A673 (cell line): ENCODE measurements at regions not wholly inside any gene's neighbourhood (a gene's known extent, or its start where the extent isn't known, plus 50 kb on each side); places are given as distances from the start of the nearest gene placed in this dataset.
"Not testable (repeated sequence)": the region's sequence is repeated elsewhere in the genome, so short reads cannot be mapped to it uniquely, and the experiment has no call there.

ENCODE experiments used
- BruUV-seq: library from RNA; stranded (reverse); fragments of 400-500 nt; replicated peaks from 2 replicates; lab custom pipeline; 2021; lab: Mats Ljungman, UMichigan
- CTCF ChIA-PET: fragments of 300-600 bp; sonication (Branson Sonifier 250); formaldehyde crosslinking; loops from one replicate; lab custom pipeline; 2022; ENCODE audit warnings: antibody characterized with exemption; lab: Charles Lee
- POLR2A ChIA-PET: fragments of 300-600 bp; sonication (Branson Sonifier 250); formaldehyde crosslinking; loops from one replicate; lab custom pipeline; 2022; ENCODE audit warnings: antibody characterized with exemption; ENCODE audit not compliant: low non-redundant PET; lab: Charles Lee
- DNase-seq: peaks from one replicate; pipeline ENCODE4 v3.0.0-alpha.2; 2015; ENCODE audit warnings: low spot score
- H3K27ac ChIP-seq: fragments of 200-600 bp; sonication (generic); 2 replicates; pipeline ENCODE4 v1.5.1; 2016; ENCODE audit warnings: mixed run types, low read depth, mild to moderate bottlenecking, mixed read lengths, antibody characterized with exemption, low read length; ENCODE audit not compliant: poor library complexity, severe bottlenecking
- H3K27me3 ChIP-seq: fragments of 200-600 bp; sonication (generic); replicated peaks from 2 replicates; pipeline ENCODE4 v1.6.1; 2017; ENCODE audit warnings: mixed run types, low read depth, mild to moderate bottlenecking, mixed read lengths, antibody characterized with exemption, low read length; ENCODE audit not compliant: insufficient read depth, poor library complexity
- H3K36me3 ChIP-seq: fragments of 200-600 bp; sonication (generic); 2 replicates; pipeline ENCODE4 v1.6.1; 2016; ENCODE audit warnings: mixed run types, mild to moderate bottlenecking, mixed read lengths, antibody characterized with exemption, low read length; ENCODE audit not compliant: insufficient read depth, poor library complexity, severe bottlenecking
- H3K4me1 ChIP-seq: fragments of 200-600 bp; sonication (generic); 2 replicates; pipeline ENCODE4 v1.6.1; 2017; ENCODE audit warnings: mixed run types, mild to moderate bottlenecking, mixed read lengths, antibody characterized with exemption, low read length; ENCODE audit not compliant: insufficient read depth, poor library complexity, severe bottlenecking
- H3K4me3 ChIP-seq: fragments of 200-600 bp; sonication (generic); 2 replicates; pipeline ENCODE4 v1.5.1; 2016; ENCODE audit warnings: low read depth, mixed run types, mild to moderate bottlenecking, mixed read lengths, low read length; ENCODE audit not compliant: poor library complexity, severe bottlenecking
- H3K9me3 ChIP-seq: fragments of 200-600 bp; sonication (generic); 2 replicates; pipeline ENCODE4 v1.6.1; 2016; ENCODE audit warnings: mixed run types, low read depth, mild to moderate bottlenecking, mixed read lengths, antibody characterized with exemption, low read length; ENCODE audit not compliant: poor library complexity, severe bottlenecking
- EZH2 ChIP-seq: fragments of 200-600 bp; sonication (generic); IDR thresholded peaks from 2 replicates; pipeline ENCODE4 v1.6.1; 2017; ENCODE audit warnings: borderline replicate concordance, low read depth, mild to moderate bottlenecking, mixed read lengths, antibody characterized with exemption, low read length; ENCODE audit not compliant: poor library complexity, severe bottlenecking
- intact Hi-C: fragments of 100-400 bp; cut with micrococcal nuclease; formaldehyde crosslinking; loops from one replicate; pipeline ENCODE4 v1.10.0; 2022; ENCODE audit not compliant: unreplicated experiment
- TF ChIP-seq, protein P1 (sequence below): fragments of 300-800, 200-600 bp; sonication (generic); conservative IDR thresholded peaks from 2 replicates; pipeline ENCODE4 v1.5.1; 2017; ENCODE audit warnings: low read depth, mild to moderate bottlenecking, antibody characterized with exemption, low read length, moderate library complexity, mixed read lengths

DNA sequence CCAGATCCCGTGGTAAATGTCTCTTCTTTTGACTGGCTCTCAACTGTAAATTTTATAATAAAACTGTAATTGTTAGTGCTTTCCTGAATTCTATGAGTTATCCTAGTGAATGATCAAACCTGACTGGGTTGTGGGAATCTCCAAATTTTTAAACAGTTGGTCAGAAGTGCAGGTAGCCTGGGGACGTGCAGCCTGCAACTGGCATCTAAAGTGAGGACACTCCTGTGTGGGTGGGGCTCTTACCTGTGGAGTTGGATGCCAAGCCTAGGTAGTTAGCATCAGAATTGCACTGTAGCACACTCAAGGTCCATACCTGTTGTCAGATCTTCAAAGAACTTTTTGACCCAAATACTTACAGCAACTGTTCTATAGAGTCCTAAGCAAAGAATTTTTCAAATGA is 207.1 kb upstream of the NBEA start:
- no peaks in the 10 kb centered on the region for H3K27me3 ChIP-seq
- intact Hi-C loops: no loop called here
- DNase-seq: no peak
- H3K4me1 ChIP-seq: no peaks in the 10 kb centered on the region
- ChIA-PET CTCF (no interaction called here), POLR2A (no interaction called here)
- H3K4me3 ChIP-seq: no peak overlapping the region
- BruUV-seq: no TSS peak
- TF ChIP-seq EZH2: no peak
- TF ChIP-seq, protein P1, sequence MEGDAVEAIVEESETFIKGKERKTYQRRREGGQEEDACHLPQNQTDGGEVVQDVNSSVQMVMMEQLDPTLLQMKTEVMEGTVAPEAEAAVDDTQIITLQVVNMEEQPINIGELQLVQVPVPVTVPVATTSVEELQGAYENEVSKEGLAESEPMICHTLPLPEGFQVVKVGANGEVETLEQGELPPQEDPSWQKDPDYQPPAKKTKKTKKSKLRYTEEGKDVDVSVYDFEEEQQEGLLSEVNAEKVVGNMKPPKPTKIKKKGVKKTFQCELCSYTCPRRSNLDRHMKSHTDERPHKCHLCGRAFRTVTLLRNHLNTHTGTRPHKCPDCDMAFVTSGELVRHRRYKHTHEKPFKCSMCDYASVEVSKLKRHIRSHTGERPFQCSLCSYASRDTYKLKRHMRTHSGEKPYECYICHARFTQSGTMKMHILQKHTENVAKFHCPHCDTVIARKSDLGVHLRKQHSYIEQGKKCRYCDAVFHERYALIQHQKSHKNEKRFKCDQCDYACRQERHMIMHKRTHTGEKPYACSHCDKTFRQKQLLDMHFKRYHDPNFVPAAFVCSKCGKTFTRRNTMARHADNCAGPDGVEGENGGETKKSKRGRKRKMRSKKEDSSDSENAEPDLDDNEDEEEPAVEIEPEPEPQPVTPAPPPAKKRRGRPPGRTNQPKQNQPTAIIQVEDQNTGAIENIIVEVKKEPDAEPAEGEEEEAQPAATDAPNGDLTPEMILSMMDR: no peak
- H3K36me3 ChIP-seq: no peaks in the 10 kb centered on the region
- no peaks in the 10 kb centered on the region for H3K9me3 ChIP-seq
- no peak overlapping the region for H3K27ac ChIP-seq

DNA sequence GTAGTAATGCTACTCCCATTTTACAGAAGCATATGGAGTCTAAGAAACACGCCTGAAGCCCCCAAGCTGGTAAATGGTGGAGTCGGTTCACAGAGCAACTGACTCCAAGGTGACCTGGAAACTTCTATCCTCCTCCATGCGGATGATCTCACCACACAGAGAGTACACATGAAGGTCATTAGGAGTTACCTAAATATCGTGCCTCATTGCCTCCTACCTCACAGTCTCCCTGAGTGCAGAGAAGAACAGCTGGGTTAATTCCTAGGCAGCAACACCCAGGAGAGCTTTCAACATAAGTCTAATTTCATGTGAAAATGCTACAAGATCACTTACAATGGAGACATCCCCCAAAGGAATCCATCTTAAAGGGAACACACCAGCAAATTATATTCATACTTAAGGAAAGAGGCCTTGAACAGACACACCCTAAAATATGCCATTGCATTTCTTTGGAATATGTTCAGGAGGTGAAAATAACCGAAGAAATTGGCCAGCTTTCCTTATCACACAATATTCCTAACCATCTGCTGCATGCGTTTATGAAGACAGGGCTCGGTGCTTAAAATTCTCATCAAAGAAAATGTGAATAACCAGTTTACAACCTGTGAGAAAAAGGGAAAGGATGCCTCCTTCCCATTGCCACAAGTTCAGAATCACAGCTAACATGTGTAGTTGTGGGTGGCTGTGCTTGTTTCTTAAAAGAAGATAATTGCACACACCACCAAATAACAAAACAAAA is 203.6 kb upstream of the NBEA start:
- CTCF ChIA-PET: no interaction called here
- H3K9me3 ChIP-seq: no peaks in the 10 kb centered on the region
- H3K36me3 ChIP-seq: no peaks in the 10 kb centered on the region
- no peaks in the 10 kb centered on the region for H3K4me1 ChIP-seq
- H3K27me3 ChIP-seq: no peaks in the 10 kb centered on the region
- no TSS peak for BruUV-seq
- no peak overlapping the region for H3K4me3 ChIP-seq
- TF ChIP-seq, protein P1: no peak
- no peak for TF ChIP-seq EZH2
- POLR2A ChIA-PET: no interaction called here
- H3K27ac ChIP-seq: no peak overlapping the region
- intact Hi-C loops: no loop called here
- DNase-seq: no peak

DNA sequence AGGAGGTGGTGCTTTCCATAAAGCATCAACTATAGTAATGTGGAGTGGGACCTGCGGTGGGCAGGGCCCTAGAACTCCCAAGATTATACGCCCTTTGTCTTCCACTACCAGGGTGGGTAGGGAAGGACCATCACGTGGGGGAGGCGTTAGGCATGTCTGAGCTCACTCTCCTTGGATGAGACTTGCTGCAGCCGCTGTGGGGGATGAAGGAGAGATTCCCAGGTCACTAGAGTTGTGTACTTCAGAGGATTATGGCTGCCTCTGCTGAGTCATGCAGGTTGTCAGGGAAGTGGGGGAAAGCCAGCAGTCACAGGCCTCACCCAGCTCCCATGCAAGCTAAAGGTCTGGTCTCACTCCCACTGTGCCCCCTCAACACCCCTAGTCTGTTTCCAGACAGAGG is 195.0 kb upstream of the NBEA start:
- POLR2A ChIA-PET, CTCF ChIA-PET, DNase-seq, H3K4me1 ChIP-seq, H3K9me3 ChIP-seq, H3K4me3 ChIP-seq, H3K27me3 ChIP-seq, H3K36me3 ChIP-seq, H3K27ac ChIP-seq, BruUV-seq, intact Hi-C loops: not testable (repeated sequence)

DNA sequence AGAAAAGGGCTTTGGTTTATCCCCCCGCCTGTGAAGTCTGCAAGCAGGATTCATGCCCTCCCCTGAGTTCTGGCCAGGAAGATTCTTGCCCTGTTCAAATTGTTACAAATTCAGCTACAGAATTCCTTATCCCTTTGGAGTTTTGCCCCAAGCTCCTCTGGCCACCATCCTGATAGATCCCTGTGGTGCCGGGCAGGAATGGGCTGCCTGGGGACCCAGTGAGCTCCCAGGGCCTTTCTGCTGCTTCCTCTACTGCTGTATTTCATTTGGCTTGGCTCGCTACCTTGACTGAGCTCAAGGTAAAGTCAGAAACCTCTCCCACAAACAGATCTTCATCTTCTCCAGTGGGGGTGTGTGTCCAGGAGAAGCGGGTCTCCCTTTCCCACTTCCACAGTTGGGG is 194.6 kb upstream of the NBEA start:
- intact Hi-C loops: no loop called here
- TF ChIP-seq EZH2: no peak
- TF ChIP-seq, protein P1: no peak

More for the DNA sequence above, 194.6 kb upstream of the NBEA start:
- Histone ChIP-seq H3K36me3 (no peaks in the 10 kb centered on the region), H3K27ac (no peak overlapping the region), H3K9me3 (no peaks in the 10 kb centered on the region), H3K4me3 (no peak overlapping the region), H3K27me3 (no peaks in the 10 kb centered on the region), H3K4me1 (no peaks in the 10 kb centered on the region)
- no TSS peak for BruUV-seq
- no peak for DNase-seq
- ChIA-PET POLR2A (no interaction called here), CTCF (no interaction called here)
